ENCODE measurements at regions not wholly inside any gene's neighbourhood (a gene's known extent, or its start where the extent isn't known, plus 50 kb on each side); places are given as distances from the start of the nearest gene placed in this dataset.
"Not testable (repeated sequence)": the region's sequence is repeated elsewhere in the genome, so short reads cannot be mapped to it uniquely, and the experiment has no call there.

- DNase-seq (ENCODE audit: low read depth in 2 of 2) = no peak
Observed at GRCh38 chr12:75868501-75868900, 163.1 kb downstream of the PHLDA1 start.

GRCh38 chr12:75865315-75865714 lies 166.3 kb downstream of the PHLDA1 start:
- DNase-seq (ENCODE audit: low read depth in 2 of 2) = no peak

- DNase-seq (ENCODE audit: low read depth in 2 of 2) = no peak
Observed at GRCh38 chr12:75864161-75864560, 167.4 kb downstream of the PHLDA1 start.

- DNase-seq (ENCODE audit: low read depth in 2 of 2) = no peak
Observed at GRCh38 chr12:75863533-75863932, 168.0 kb downstream of the PHLDA1 start.

GRCh38 chr12:75862692-75863471 lies 168.7 kb downstream of the PHLDA1 start:
- no peak for DNase-seq (ENCODE audit: low read depth in 2 of 2)

- no peak for DNase-seq (ENCODE audit: low read depth in 2 of 2)
Observed at GRCh38 chr12:75859868-75860267, 171.7 kb downstream of the PHLDA1 start.

- DNase-seq (ENCODE audit: low read depth in 2 of 2) = no peak
Observed at GRCh38 chr12:75856235-75856634, 175.3 kb downstream of the PHLDA1 start.

- no peak for DNase-seq (ENCODE audit: low read depth in 2 of 2)
Observed at GRCh38 chr12:75855360-75855759, 176.2 kb downstream of the PHLDA1 start.

- DNase-seq (ENCODE audit: low read depth in 2 of 2) = no peak
Observed at GRCh38 chr12:75854681-75855309, 176.8 kb downstream of the PHLDA1 start.

GRCh38 chr12:75854137-75854536 lies 177.4 kb downstream of the PHLDA1 start:
- DNase-seq (ENCODE audit: low read depth in 2 of 2) = not testable (repeated sequence)

- no peak for DNase-seq (ENCODE audit: low read depth in 2 of 2)
Observed at GRCh38 chr12:75853626-75854025, 177.9 kb downstream of the PHLDA1 start.

- DNase-seq (ENCODE audit: low read depth in 2 of 2) = no peak
Observed at GRCh38 chr12:75852956-75853355, 178.6 kb downstream of the PHLDA1 start.

- no peak for DNase-seq (ENCODE audit: low read depth in 2 of 2)
Observed at GRCh38 chr12:75852143-75852542, 179.4 kb downstream of the PHLDA1 start.

GRCh38 chr12:75850721-75851462 lies 180.7 kb downstream of the PHLDA1 start:
- no peak for DNase-seq (ENCODE audit: low read depth in 2 of 2)

GRCh38 chr12:75848961-75849360 lies 182.6 kb downstream of the PHLDA1 start:
- DNase-seq (ENCODE audit: low read depth in 2 of 2) = no peak

GRCh38 chr12:75848431-75848925 lies 183.1 kb downstream of the PHLDA1 start:
- no peak for DNase-seq (ENCODE audit: low read depth in 2 of 2)

- no peak for DNase-seq (ENCODE audit: low read depth in 2 of 2)
Observed at GRCh38 chr12:75846102-75846501, 185.5 kb downstream of the PHLDA1 start.

- no peak for DNase-seq (ENCODE audit: low read depth in 2 of 2)
Observed at GRCh38 chr12:75844985-75845384, 186.6 kb downstream of the PHLDA1 start.

GRCh38 chr12:75844049-75844770 lies 187.4 kb downstream of the PHLDA1 start:
- no peak for DNase-seq (ENCODE audit: low read depth in 2 of 2)

- no peak for DNase-seq (ENCODE audit: low read depth in 2 of 2)
Observed at GRCh38 chr12:75842090-75842489, 189.5 kb downstream of the PHLDA1 start.

- DNase-seq (ENCODE audit: low read depth in 2 of 2) = no peak
Observed at GRCh38 chr12:75840994-75841355, 190.6 kb downstream of the PHLDA1 start.

GRCh38 chr12:75838309-75838708 lies 193.3 kb downstream of the PHLDA1 start:
- DNase-seq (ENCODE audit: low read depth in 2 of 2) = no peak
